ENCODE measurements at regions not wholly inside any gene's neighbourhood (a gene's known extent, or its start where the extent isn't known, plus 50 kb on each side); places are given as distances from the start of the nearest gene placed in this dataset.

DNA sequence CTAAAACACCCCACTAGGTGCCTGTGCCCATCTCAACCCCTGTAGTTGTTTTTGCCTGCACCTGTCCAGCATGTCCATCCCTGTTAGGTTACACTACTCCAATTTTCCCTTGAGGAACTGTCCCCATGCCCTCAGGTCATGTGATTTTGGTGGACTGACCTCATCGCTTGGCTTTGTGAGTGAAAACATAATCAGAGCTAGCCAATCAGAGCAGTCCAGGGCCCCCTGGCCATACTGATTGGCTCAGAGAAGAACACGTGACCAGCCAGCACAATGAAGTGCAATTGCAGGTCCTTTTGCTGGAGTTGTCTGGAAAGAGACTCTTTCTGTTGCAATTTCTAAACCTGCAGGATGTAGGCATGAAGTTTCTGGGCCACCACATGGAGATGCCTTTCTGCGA is 303.3 kb upstream of the PROX1 start:
- DNase-seq, result no peak
- Histone ChIP-seq H3F3A (replicated peaks; ENCODE audit: insufficient read depth) (no peaks in the 10 kb centered on the region), H3K9me2 (no peaks in the 10 kb centered on the region), H3K4me2 (no peak overlapping the region), H3K4me1 (ENCODE audit: control insufficient read depth in 1 of 2, insufficient read depth in 2 of 2, low read depth in 1 of 2, low read length in 1 of 2) (peaks cover 0 to 2% of the 10 kb centered on the region in 2 experiments; a peak in 1 of 4 replicates), H3K27me3 (ENCODE audit: insufficient read depth) (no peaks in the 10 kb centered on the region), H4K20me1 (ENCODE audit: insufficient read depth) (no peaks in the 10 kb centered on the region), H3K27ac (ENCODE audit: low read depth in 2 of 2, low read length in 1 of 2) (no peak overlapping the region), H3K9ac (no peak overlapping the region), H2AFZ (ENCODE audit: low read depth) (no peak overlapping the region), H3K79me2 (ENCODE audit: insufficient read depth) (no peaks in the 10 kb centered on the region), H3K4me3 (ENCODE audit: low read depth in 2 of 2, low read length in 1 of 2) (no peak overlapping the region), H3K9me3 (no peaks in the 10 kb centered on the region), H3K36me3 (replicated peaks in 1 of 2; ENCODE audit: control insufficient read depth in 1 of 2, insufficient read depth in 2 of 2, low read length in 1 of 2) (no peaks in the 10 kb centered on the region)
- ChIA-PET CTCF (interaction anchor here (0.9 kb wide), 1 partner anchor 13 kb away, joined by 3 read pairs; no protein-coding TSS in a partner anchor), POLR2A (no interaction called here)
- TF ChIP-seq RAD21 (IDR thresholded peaks at IDR 0.05; ENCODE audit: low read length), result no peak
- TF ChIP-seq, protein P1, sequence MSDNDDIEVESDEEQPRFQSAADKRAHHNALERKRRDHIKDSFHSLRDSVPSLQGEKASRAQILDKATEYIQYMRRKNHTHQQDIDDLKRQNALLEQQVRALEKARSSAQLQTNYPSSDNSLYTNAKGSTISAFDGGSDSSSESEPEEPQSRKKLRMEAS (IDR thresholded peaks at IDR 0.05; ENCODE audit: low read depth), result no peak
- no peak for TF ChIP-seq GABPA (IDR thresholded peaks at IDR 0.05; ENCODE audit: low read depth)
- TF ChIP-seq YY1 (IDR thresholded peaks at IDR 0.05; ENCODE audit: low read depth), result no peak
- TF ChIP-seq, protein P2, sequence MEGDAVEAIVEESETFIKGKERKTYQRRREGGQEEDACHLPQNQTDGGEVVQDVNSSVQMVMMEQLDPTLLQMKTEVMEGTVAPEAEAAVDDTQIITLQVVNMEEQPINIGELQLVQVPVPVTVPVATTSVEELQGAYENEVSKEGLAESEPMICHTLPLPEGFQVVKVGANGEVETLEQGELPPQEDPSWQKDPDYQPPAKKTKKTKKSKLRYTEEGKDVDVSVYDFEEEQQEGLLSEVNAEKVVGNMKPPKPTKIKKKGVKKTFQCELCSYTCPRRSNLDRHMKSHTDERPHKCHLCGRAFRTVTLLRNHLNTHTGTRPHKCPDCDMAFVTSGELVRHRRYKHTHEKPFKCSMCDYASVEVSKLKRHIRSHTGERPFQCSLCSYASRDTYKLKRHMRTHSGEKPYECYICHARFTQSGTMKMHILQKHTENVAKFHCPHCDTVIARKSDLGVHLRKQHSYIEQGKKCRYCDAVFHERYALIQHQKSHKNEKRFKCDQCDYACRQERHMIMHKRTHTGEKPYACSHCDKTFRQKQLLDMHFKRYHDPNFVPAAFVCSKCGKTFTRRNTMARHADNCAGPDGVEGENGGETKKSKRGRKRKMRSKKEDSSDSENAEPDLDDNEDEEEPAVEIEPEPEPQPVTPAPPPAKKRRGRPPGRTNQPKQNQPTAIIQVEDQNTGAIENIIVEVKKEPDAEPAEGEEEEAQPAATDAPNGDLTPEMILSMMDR (IDR thresholded peaks at IDR 0.05), result no peak
- no peak for TF ChIP-seq RFX5 (IDR thresholded peaks at IDR 0.05; ENCODE audit: low read length)
- TF ChIP-seq TEAD4 (IDR thresholded peaks at IDR 0.05; ENCODE audit: borderline replicate concordance, insufficient read depth), result no peak
- no peak for TF ChIP-seq NFIC (IDR thresholded peaks at IDR 0.05; ENCODE audit: borderline replicate concordance)
- TF ChIP-seq, protein P3, sequence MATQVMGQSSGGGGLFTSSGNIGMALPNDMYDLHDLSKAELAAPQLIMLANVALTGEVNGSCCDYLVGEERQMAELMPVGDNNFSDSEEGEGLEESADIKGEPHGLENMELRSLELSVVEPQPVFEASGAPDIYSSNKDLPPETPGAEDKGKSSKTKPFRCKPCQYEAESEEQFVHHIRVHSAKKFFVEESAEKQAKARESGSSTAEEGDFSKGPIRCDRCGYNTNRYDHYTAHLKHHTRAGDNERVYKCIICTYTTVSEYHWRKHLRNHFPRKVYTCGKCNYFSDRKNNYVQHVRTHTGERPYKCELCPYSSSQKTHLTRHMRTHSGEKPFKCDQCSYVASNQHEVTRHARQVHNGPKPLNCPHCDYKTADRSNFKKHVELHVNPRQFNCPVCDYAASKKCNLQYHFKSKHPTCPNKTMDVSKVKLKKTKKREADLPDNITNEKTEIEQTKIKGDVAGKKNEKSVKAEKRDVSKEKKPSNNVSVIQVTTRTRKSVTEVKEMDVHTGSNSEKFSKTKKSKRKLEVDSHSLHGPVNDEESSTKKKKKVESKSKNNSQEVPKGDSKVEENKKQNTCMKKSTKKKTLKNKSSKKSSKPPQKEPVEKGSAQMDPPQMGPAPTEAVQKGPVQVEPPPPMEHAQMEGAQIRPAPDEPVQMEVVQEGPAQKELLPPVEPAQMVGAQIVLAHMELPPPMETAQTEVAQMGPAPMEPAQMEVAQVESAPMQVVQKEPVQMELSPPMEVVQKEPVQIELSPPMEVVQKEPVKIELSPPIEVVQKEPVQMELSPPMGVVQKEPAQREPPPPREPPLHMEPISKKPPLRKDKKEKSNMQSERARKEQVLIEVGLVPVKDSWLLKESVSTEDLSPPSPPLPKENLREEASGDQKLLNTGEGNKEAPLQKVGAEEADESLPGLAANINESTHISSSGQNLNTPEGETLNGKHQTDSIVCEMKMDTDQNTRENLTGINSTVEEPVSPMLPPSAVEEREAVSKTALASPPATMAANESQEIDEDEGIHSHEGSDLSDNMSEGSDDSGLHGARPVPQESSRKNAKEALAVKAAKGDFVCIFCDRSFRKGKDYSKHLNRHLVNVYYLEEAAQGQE (IDR thresholded peaks at IDR 0.05; ENCODE audit: low read depth, low read length), result no peak
- WGBS (ENCODE audit: low lambda C conversion rate), result 29% methylated on average over 2 of the region's 3 CpGs

DNA sequence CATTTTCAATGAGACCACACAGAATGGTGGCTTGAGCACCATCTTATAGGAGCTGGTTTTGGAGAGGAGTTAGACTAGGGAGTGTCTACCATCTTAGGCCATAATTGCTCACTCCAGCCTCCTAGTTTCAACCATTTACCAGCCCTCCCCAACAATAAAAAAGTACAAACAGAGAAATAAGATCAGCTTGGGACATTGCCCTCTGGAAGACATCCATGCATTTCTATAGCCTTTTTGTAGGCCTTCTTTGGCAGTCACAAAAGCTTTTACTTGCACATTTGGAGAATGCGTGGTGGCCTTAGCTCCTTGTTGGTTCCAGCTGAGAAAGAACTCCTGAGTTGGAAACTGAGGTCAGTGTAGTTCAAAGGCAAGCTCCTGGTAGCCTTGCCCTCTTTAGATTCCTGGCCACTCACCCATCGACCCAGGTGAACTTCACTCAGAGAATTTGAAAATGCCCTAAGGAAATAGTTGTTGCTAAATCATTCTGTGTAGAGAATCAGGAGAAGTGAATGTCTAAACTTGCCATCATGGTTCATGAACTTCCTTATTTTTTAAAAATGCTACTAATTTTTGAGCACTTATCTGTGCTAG is 301.7 kb upstream of the PROX1 start:
- TF ChIP-seq YY1 (IDR thresholded peaks at IDR 0.05; ENCODE audit: low read depth) (no peak), FOXM1 (IDR thresholded peaks at IDR 0.05; ENCODE audit: low read depth) (no peak), TAF1 (IDR thresholded peaks at IDR 0.05; ENCODE audit: borderline replicate concordance, low read depth, low read length) (no peak), MXI1 (IDR thresholded peaks at IDR 0.05; ENCODE audit: low read depth, low read length) (no peak), RFX5 (IDR thresholded peaks at IDR 0.05; ENCODE audit: low read length) (no peak), GABPA (IDR thresholded peaks at IDR 0.05; ENCODE audit: low read depth) (no peak), CHD2 (IDR thresholded peaks at IDR 0.05; ENCODE audit: low read length, partially characterized antibody) (no peak), FOXJ3 (CRISPR knock-in tag; IDR thresholded peaks at IDR 0.05) (no peak), NFIC (IDR thresholded peaks at IDR 0.05; ENCODE audit: borderline replicate concordance) (no peak), FOSL2 (IDR thresholded peaks at IDR 0.05; ENCODE audit: borderline replicate concordance, low read depth) (no peak), SIN3A (IDR thresholded peaks at IDR 0.05; ENCODE audit: borderline replicate concordance, low read depth, low read length) (no peak)
- TF ChIP-seq, protein P4, sequence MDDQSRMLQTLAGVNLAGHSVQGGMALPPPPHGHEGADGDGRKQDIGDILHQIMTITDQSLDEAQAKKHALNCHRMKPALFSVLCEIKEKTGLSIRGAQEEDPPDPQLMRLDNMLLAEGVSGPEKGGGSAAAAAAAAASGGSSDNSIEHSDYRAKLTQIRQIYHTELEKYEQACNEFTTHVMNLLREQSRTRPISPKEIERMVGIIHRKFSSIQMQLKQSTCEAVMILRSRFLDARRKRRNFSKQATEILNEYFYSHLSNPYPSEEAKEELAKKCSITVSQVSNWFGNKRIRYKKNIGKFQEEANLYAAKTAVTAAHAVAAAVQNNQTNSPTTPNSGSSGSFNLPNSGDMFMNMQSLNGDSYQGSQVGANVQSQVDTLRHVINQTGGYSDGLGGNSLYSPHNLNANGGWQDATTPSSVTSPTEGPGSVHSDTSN (IDR thresholded peaks at IDR 0.05), result no peak
- TF ChIP-seq, protein P1 (IDR thresholded peaks at IDR 0.05; ENCODE audit: low read depth), result no peak
- TF ChIP-seq, protein P5, sequence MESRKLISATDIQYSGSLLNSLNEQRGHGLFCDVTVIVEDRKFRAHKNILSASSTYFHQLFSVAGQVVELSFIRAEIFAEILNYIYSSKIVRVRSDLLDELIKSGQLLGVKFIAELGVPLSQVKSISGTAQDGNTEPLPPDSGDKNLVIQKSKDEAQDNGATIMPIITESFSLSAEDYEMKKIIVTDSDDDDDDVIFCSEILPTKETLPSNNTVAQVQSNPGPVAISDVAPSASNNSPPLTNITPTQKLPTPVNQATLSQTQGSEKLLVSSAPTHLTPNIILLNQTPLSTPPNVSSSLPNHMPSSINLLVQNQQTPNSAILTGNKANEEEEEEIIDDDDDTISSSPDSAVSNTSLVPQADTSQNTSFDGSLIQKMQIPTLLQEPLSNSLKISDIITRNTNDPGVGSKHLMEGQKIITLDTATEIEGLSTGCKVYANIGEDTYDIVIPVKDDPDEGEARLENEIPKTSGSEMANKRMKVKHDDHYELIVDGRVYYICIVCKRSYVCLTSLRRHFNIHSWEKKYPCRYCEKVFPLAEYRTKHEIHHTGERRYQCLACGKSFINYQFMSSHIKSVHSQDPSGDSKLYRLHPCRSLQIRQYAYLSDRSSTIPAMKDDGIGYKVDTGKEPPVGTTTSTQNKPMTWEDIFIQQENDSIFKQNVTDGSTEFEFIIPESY (IDR thresholded peaks at IDR 0.05; ENCODE audit: borderline replicate concordance, low read depth), result no peak
- H3K9me2 ChIP-seq, result no peaks in the 10 kb centered on the region
- no peaks in the 10 kb centered on the region for H3K36me3 ChIP-seq (replicated peaks in 1 of 2; ENCODE audit: control insufficient read depth in 1 of 2, insufficient read depth in 2 of 2, low read length in 1 of 2)
- ChIA-PET POLR2A (no interaction called here), CTCF (no interaction called here)
- no peak overlapping the region for H3K4me2 ChIP-seq
- H4K20me1 ChIP-seq (ENCODE audit: insufficient read depth), result no peaks in the 10 kb centered on the region
- no peak overlapping the region for H3K4me3 ChIP-seq (ENCODE audit: low read depth in 2 of 2, low read length in 1 of 2)
- no peaks in the 10 kb centered on the region for H3K9me3 ChIP-seq
- H3K27me3 ChIP-seq (ENCODE audit: insufficient read depth), result no peaks in the 10 kb centered on the region
- no peak overlapping the region for H3K9ac ChIP-seq
- H3K4me1 ChIP-seq (ENCODE audit: control insufficient read depth in 1 of 2, insufficient read depth in 2 of 2, low read depth in 1 of 2, low read length in 1 of 2), result no peaks in the 10 kb centered on the region; a peak in 1 of 4 replicates
- no peaks in the 10 kb centered on the region for H3F3A ChIP-seq (replicated peaks; ENCODE audit: insufficient read depth)
- no peak for DNase-seq
- H2AFZ ChIP-seq (ENCODE audit: low read depth), result no peak overlapping the region
- H3K27ac ChIP-seq (ENCODE audit: low read depth in 2 of 2, low read length in 1 of 2), result no peak overlapping the region
- H3K79me2 ChIP-seq (ENCODE audit: insufficient read depth), result no peaks in the 10 kb centered on the region
- WGBS (ENCODE audit: low lambda C conversion rate), result 16% methylated on average over 2 of the region's 2 CpGs

All from SK-N-SH (cell line).